GM23338 (cell line): ENCODE measurements at regions not wholly inside any gene's neighbourhood (a gene's known extent, or its start where the extent isn't known, plus 50 kb on each side); places are given as distances from the start of the nearest gene placed in this dataset.

ENCODE experiments used
- ATAC-seq: fragments of 200-7000 bp; cut with Tn5 transposase; 3 replicates; pipeline ENCODE4 v1.9.1; 2020
- DNase-seq: peaks from one replicate; pipeline ENCODE4 v3.0.0-alpha.2; 2015; ENCODE audit warnings: low spot score
- H2AFZ ChIP-seq: fragments of 200-600 bp; sonication (generic); 2 replicates; pipeline ENCODE4 v1.8.0; 2016; ENCODE audit warnings: antibody characterized with exemption, mild to moderate bottlenecking, moderate library complexity
- H3F3A ChIP-seq: fragments of 200-600 bp; sonication (generic); replicated peaks from 2 replicates; pipeline ENCODE4 v1.8.0; 2017; ENCODE audit warnings: antibody characterized with exemption, mixed run types, low read depth
- H3K27ac ChIP-seq: fragments of 200-600 bp; sonication (generic); 2 replicates; pipeline ENCODE4 v1.6.1; 2016; ENCODE audit warnings: low read depth
- H3K27me3 ChIP-seq: fragments of 200-600 bp; sonication (generic); 2 replicates; pipeline ENCODE4 v1.8.0; 2016; ENCODE audit warnings: mild to moderate bottlenecking, mixed run types, moderate library complexity; ENCODE audit not compliant: insufficient read depth
- H3K36me3 ChIP-seq: fragments of 200-600 bp; sonication (generic); 2 replicates; pipeline ENCODE4 v1.8.0; 2016; ENCODE audit warnings: mild to moderate bottlenecking; ENCODE audit not compliant: insufficient read depth
- H3K4me1 ChIP-seq: fragments of 200-600 bp; sonication (generic); 2 replicates; pipeline ENCODE4 v1.8.0; 2016; ENCODE audit warnings: mild to moderate bottlenecking, moderate library complexity; ENCODE audit not compliant: insufficient read depth
- H3K4me2 ChIP-seq: fragments of 200-600 bp; sonication (generic); 2 replicates; pipeline ENCODE4 v1.7.1; 2017; ENCODE audit warnings: mixed run types
- H3K4me3 ChIP-seq: fragments of 200-600 bp; sonication (generic); 2 replicates; pipeline ENCODE4 v1.6.1; 2016; ENCODE audit warnings: mixed run types
- H3K79me2 ChIP-seq: fragments of 200-600 bp; sonication (generic); replicated peaks from 2 replicates; pipeline ENCODE4 v1.8.0; 2017; ENCODE audit warnings: mild to moderate bottlenecking; ENCODE audit not compliant: insufficient read depth
- H3K9me2 ChIP-seq: fragments of 200-600 bp; sonication (generic); 2 replicates; pipeline ENCODE4 v1.8.0; 2017; ENCODE audit not compliant: insufficient read depth
- H4K20me1 ChIP-seq: fragments of 200-600 bp; sonication (generic); replicated peaks from 2 replicates; pipeline ENCODE4 v1.8.0; 2017; ENCODE audit warnings: mild to moderate bottlenecking; ENCODE audit not compliant: insufficient read depth
- H3K27ac Mint-ChIP-seq: 2 replicates; pipeline ENCODE4 v1.8.0; 2020; ENCODE audit warnings: inconsistent platforms, mild to moderate bottlenecking, moderate library complexity, mixed read lengths
- H3K27me3 Mint-ChIP-seq: 3 replicates; pipeline ENCODE4 v1.8.0; 2022; ENCODE audit warnings: low read depth, mild to moderate bottlenecking, moderate library complexity, mixed read lengths, inconsistent platforms; ENCODE audit not compliant: insufficient read depth, poor library complexity
- H3K36me3 Mint-ChIP-seq: 3 replicates; pipeline ENCODE4 v1.8.0; 2021; ENCODE audit warnings: low read depth, mild to moderate bottlenecking, inconsistent platforms, moderate library complexity, mixed read lengths
- H3K4me1 Mint-ChIP-seq: 3 replicates; pipeline ENCODE4 v1.8.0; 2020; ENCODE audit warnings: mild to moderate bottlenecking, inconsistent platforms, mixed read lengths
- H3K4me3 Mint-ChIP-seq: 3 replicates; pipeline ENCODE4 v1.8.0; 2021; ENCODE audit warnings: moderate library complexity, mild to moderate bottlenecking, inconsistent platforms, mixed read lengths
- H3K9me3 Mint-ChIP-seq: 3 replicates; pipeline ENCODE4 v1.8.0; 2020; ENCODE audit warnings: moderate library complexity, mild to moderate bottlenecking, inconsistent platforms, mixed read lengths
- CREB1 ChIP-seq: fragments of 250-450 bp; sonication (Bioruptor Pico); IDR thresholded peaks from 2 replicates; pipeline ENCODE4 v1.5.0; 2020; ENCODE audit warnings: low read depth, mild to moderate bottlenecking, moderate library complexity
- EZH2phosphoT487 ChIP-seq: fragments of 200-600 bp; sonication (generic); IDR thresholded peaks from one replicate; pipeline ENCODE4 v1.8.1; 2018; ENCODE audit warnings: antibody characterized with exemption; ENCODE audit not compliant: unreplicated experiment
- NANOG ChIP-seq: IDR thresholded peaks from 2 replicates; pipeline ENCODE4 v1.6.1; 2016; ENCODE audit warnings: antibody characterized with exemption, borderline replicate concordance
- STAT1 ChIP-seq: IDR thresholded peaks from one replicate; pipeline ENCODE4 v1.6.1; 2016; ENCODE audit warnings: antibody characterized with exemption; ENCODE audit not compliant: unreplicated experiment
- ZNF331 ChIP-seq: fragments of 250-450 bp; sonication (Bioruptor Pico); IDR thresholded peaks from 2 replicates; pipeline ENCODE4 v1.5.0; 2020; ENCODE audit warnings: low read depth, mild to moderate bottlenecking, moderate library complexity
- TF ChIP-seq, protein P1 (sequence below): IDR thresholded peaks from one replicate; pipeline ENCODE4 v1.6.1; 2018; ENCODE audit warnings: antibody characterized with exemption; ENCODE audit not compliant: unreplicated experiment
- TF ChIP-seq, protein P2 (sequence below): IDR thresholded peaks from 2 replicates; pipeline ENCODE4 v1.6.1; 2016; ENCODE audit warnings: antibody characterized with exemption

DNA sequence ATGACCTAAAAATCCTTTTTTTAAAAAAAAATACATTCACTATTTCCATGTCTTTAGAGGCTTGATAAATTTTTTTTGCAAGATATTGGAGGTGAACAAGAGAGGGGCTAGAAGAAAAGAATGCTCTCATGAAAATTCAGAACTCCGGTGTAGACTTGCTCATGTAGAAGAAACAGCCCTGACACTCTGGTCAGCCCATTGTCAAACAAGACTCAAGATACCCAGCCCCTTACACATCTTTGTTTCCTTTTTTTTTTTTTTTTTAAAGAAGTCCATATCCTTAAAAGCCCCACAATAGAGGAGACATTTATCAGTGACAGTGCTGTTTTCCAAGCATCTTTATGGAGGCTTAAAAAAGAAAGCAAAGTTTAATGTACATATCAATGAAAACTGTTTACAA, 196.8 kb upstream of the RORA start:
- Histone ChIP-seq H4K20me1 (no peaks in the 10 kb centered on the region), H3K36me3 (no peaks in the 10 kb centered on the region), H3K4me2 (peak overlapping the region; percentile 49), H3K79me2 (no peaks in the 10 kb centered on the region), H3K27ac (no peak overlapping the region), H3K4me3 (0 out of 2 replicates have a peak overlapping the region, but pooled peaks have one; percentile 2), H3F3A (no peaks in the 10 kb centered on the region), H3K4me1 (peaks cover 20% of the 10 kb centered on the region), H2AFZ (no peak overlapping the region), H3K27me3 (no peaks in the 10 kb centered on the region), H3K9me2 (no peaks in the 10 kb centered on the region)
- DNase-seq (peak; percentile 4), ATAC-seq (peak; percentile 45)
- peaks cover 1% of the 10 kb centered on the region for H3K27me3 Mint-ChIP-seq
- H3K27ac Mint-ChIP-seq: no peak overlapping the region
- H3K4me1 Mint-ChIP-seq: peaks cover 27% of the 10 kb centered on the region
- TF ChIP-seq EZH2phosphoT487: no peak
- TF ChIP-seq, protein P1, sequence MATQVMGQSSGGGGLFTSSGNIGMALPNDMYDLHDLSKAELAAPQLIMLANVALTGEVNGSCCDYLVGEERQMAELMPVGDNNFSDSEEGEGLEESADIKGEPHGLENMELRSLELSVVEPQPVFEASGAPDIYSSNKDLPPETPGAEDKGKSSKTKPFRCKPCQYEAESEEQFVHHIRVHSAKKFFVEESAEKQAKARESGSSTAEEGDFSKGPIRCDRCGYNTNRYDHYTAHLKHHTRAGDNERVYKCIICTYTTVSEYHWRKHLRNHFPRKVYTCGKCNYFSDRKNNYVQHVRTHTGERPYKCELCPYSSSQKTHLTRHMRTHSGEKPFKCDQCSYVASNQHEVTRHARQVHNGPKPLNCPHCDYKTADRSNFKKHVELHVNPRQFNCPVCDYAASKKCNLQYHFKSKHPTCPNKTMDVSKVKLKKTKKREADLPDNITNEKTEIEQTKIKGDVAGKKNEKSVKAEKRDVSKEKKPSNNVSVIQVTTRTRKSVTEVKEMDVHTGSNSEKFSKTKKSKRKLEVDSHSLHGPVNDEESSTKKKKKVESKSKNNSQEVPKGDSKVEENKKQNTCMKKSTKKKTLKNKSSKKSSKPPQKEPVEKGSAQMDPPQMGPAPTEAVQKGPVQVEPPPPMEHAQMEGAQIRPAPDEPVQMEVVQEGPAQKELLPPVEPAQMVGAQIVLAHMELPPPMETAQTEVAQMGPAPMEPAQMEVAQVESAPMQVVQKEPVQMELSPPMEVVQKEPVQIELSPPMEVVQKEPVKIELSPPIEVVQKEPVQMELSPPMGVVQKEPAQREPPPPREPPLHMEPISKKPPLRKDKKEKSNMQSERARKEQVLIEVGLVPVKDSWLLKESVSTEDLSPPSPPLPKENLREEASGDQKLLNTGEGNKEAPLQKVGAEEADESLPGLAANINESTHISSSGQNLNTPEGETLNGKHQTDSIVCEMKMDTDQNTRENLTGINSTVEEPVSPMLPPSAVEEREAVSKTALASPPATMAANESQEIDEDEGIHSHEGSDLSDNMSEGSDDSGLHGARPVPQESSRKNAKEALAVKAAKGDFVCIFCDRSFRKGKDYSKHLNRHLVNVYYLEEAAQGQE: no peak
- no peak for TF ChIP-seq STAT1
- TF ChIP-seq ZNF331 (CRISPR knock-in tag): no peak
- no peak for TF ChIP-seq NANOG
- TF ChIP-seq, protein P2, sequence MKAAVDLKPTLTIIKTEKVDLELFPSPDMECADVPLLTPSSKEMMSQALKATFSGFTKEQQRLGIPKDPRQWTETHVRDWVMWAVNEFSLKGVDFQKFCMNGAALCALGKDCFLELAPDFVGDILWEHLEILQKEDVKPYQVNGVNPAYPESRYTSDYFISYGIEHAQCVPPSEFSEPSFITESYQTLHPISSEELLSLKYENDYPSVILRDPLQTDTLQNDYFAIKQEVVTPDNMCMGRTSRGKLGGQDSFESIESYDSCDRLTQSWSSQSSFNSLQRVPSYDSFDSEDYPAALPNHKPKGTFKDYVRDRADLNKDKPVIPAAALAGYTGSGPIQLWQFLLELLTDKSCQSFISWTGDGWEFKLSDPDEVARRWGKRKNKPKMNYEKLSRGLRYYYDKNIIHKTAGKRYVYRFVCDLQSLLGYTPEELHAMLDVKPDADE: no peak
- H3K9me3 Mint-ChIP-seq: no peaks in the 10 kb centered on the region; the same call in 2 of the 3 replicates
- no peak overlapping the region for H3K4me3 Mint-ChIP-seq
- H3K36me3 Mint-ChIP-seq: no peaks in the 10 kb centered on the region

DNA sequence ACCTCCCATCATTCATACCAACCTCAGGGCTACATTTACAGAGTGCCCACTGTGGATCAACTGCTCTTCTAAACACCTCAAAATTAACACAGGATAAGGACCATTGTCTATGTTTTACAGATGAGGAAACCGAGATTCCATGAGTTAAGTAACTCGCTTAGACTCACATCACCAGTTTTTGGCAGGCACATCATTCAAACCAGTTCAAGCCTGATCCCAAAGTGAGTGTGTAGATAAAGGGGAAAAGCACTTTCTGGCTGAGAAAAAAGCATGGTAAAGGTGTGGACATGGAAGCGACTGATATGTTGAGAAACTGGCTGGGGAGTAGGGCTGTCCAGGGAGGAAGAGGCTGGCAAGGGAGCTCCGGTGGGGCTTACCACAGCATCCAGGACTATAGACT, 193.7 kb upstream of the RORA start:
- Mint-ChIP-seq H3K4me3 (no peak overlapping the region), H3K4me1 (peaks cover 27% of the 10 kb centered on the region), H3K9me3 (no peaks in the 10 kb centered on the region), H3K36me3 (no peaks in the 10 kb centered on the region), H3K27me3 (peaks cover 1% of the 10 kb centered on the region), H3K27ac (no peak overlapping the region)
- no peak for DNase-seq
- Histone ChIP-seq H4K20me1 (no peaks in the 10 kb centered on the region), H3K4me2 (no peak overlapping the region), H3K36me3 (no peaks in the 10 kb centered on the region), H2AFZ (no peak overlapping the region), H3K4me3 (no peak overlapping the region), H3F3A (no peaks in the 10 kb centered on the region), H3K4me1 (peaks cover 24% of the 10 kb centered on the region), H3K27me3 (no peaks in the 10 kb centered on the region), H3K9me2 (0 out of 2 replicates have a peak, but pooled peaks cover 3% of the 10 kb centered on the region), H3K79me2 (no peaks in the 10 kb centered on the region), H3K27ac (no peak overlapping the region)
- no peak for ATAC-seq
- TF ChIP-seq CREB1 (CRISPR knock-in tag): no peak
